Natural killer cell (primary cell): ENCODE measurements at regions not wholly inside any gene's neighbourhood (a gene's known extent, or its start where the extent isn't known, plus 50 kb on each side); places are given as distances from the start of the nearest gene placed in this dataset.

Experiments used
- ATAC-seq, 3 donors: fragments of 150-1000 bp in 2 of 3; fragments of 200-7000 bp in 1 of 3; cut with Tn5 transposase; 1 replicate in 1 of 3; 2 replicates in 2 of 3; pipeline ENCODE4 v1.10.0; 2021; ENCODE audit warnings: mild to moderate bottlenecking in 2 of 3, moderate library complexity in 2 of 3
- DNase-seq, 2 donors: peaks; one replicate each; pipeline versions ENCODE4 v3.0.0 to v3.0.0-alpha.2; 2013 to 2021; ENCODE audit warnings: mixed read lengths in 1 of 2
- H3K27ac ChIP-seq: one replicate; pipeline ENCODE4 v1.5.1; 2013; ENCODE audit warnings: mild to moderate bottlenecking, low read length
- H3K27me3 ChIP-seq: one replicate; pipeline ENCODE4 v1.6.1; 2013; ENCODE audit warnings: low read length; ENCODE audit not compliant: control insufficient read depth, insufficient read depth
- H3K36me3 ChIP-seq: one replicate; pipeline ENCODE4 v1.6.1; 2013; ENCODE audit warnings: low read length; ENCODE audit not compliant: control insufficient read depth, insufficient read depth
- H3K4me1 ChIP-seq: one replicate; pipeline ENCODE4 v1.6.1; 2013; ENCODE audit warnings: low read length; ENCODE audit not compliant: control insufficient read depth, insufficient read depth
- H3K4me3 ChIP-seq: one replicate; pipeline ENCODE4 v1.5.1; 2013; ENCODE audit warnings: low read length
- H3K9me3 ChIP-seq: one replicate; pipeline ENCODE4 v1.6.1; 2013; ENCODE audit warnings: low read length; ENCODE audit not compliant: control insufficient read depth, insufficient read depth
- H3K27ac Mint-ChIP-seq, 2 donors: one replicate each; pipeline ENCODE4 v1.8.0; 2022; ENCODE audit warnings: mild to moderate bottlenecking in 2 of 2, mixed read lengths in 2 of 2, moderate library complexity in 1 of 2
- H3K27me3 Mint-ChIP-seq, 2 donors: one replicate each; pipeline ENCODE4 v1.8.0; 2022; ENCODE audit warnings: low read depth in 2 of 2, mixed read lengths in 2 of 2
- H3K36me3 Mint-ChIP-seq: one replicate; pipeline ENCODE4 v1.8.0; 2022; ENCODE audit warnings: mixed read lengths
- H3K4me1 Mint-ChIP-seq, 2 donors: one replicate each; pipeline ENCODE4 v1.8.0; 2022; ENCODE audit warnings: mixed read lengths in 2 of 2
- H3K4me3 Mint-ChIP-seq: one replicate; pipeline ENCODE4 v1.8.0; 2022; ENCODE audit warnings: mild to moderate bottlenecking, moderate library complexity, mixed read lengths
- H3K9me3 Mint-ChIP-seq, 2 donors: one replicate each; pipeline ENCODE4 v1.8.0; 2022; ENCODE audit warnings: mixed read lengths in 2 of 2
- whole genome bisulfite sequencing: methylation state at CpG from one replicate; pipeline ENCODE4 v1.1.7; 2013; ENCODE audit warnings: missing lambda C conversion rate; ENCODE audit not compliant: insufficient coverage; 5-methylcytosine and 5-hydroxymethylcytosine counted together
- intact Hi-C: fragments of 100-400 bp; cut with micrococcal nuclease; formaldehyde crosslinking; loops from one replicate; pipeline ENCODE4 v1.14.2; 2022
- TF ChIP-seq, protein P1 (sequence below): fragments of 200-600 bp; IDR thresholded peaks from one replicate; pipeline ENCODE4 v1.8.0; 2022; ENCODE audit warnings: antibody characterized with exemption

DNA sequence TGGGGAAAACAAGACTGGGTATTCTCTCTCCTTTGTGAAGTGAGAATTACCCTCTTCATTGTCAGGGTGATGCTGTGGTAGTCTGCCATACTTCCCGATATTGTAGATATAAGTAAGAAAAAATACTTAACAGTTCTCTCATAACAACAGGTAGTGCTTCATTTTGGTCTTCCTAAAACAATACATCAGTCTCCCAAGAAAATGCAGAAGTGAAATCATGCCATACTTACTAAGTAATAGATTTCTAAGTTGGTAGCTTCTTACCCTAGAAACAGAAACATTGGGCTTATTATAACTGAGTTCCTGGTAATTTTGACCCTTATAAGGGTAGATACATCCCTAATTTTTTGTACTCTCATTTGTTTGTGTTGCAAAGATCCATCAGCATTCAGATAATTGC, 460.7 kb upstream of the DCC start:
- H3K4me1 Mint-ChIP-seq: no peaks in the 10 kb centered on the region
- intact Hi-C loops: no loop called here
- ATAC-seq: no peak
- TF ChIP-seq, protein P1, sequence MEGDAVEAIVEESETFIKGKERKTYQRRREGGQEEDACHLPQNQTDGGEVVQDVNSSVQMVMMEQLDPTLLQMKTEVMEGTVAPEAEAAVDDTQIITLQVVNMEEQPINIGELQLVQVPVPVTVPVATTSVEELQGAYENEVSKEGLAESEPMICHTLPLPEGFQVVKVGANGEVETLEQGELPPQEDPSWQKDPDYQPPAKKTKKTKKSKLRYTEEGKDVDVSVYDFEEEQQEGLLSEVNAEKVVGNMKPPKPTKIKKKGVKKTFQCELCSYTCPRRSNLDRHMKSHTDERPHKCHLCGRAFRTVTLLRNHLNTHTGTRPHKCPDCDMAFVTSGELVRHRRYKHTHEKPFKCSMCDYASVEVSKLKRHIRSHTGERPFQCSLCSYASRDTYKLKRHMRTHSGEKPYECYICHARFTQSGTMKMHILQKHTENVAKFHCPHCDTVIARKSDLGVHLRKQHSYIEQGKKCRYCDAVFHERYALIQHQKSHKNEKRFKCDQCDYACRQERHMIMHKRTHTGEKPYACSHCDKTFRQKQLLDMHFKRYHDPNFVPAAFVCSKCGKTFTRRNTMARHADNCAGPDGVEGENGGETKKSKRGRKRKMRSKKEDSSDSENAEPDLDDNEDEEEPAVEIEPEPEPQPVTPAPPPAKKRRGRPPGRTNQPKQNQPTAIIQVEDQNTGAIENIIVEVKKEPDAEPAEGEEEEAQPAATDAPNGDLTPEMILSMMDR: no peak
- H3K27ac ChIP-seq: no peak overlapping the region
- H3K27me3 ChIP-seq: no peaks in the 10 kb centered on the region
- H3K27ac Mint-ChIP-seq: no peak overlapping the region
- no peak overlapping the region for H3K4me3 ChIP-seq
- no peaks in the 10 kb centered on the region for H3K27me3 Mint-ChIP-seq
- peaks cover 9% of the 10 kb centered on the region for H3K9me3 ChIP-seq
- no CpG with 5 or more reads among the region's 1 CpG for WGBS
- no peaks in the 10 kb centered on the region for H3K4me1 ChIP-seq
- H3K9me3 Mint-ChIP-seq: peaks cover 4 to 9% of the 10 kb centered on the region in 2 donors
- H3K4me3 Mint-ChIP-seq: no peak overlapping the region
- no peak for DNase-seq
- H3K36me3 ChIP-seq: no peaks in the 10 kb centered on the region
- H3K36me3 Mint-ChIP-seq: peaks cover 8% of the 10 kb centered on the region

GRCh38 chr18:51881394-51881793, 458.6 kb upstream of the DCC start:
- no peaks in the 10 kb centered on the region for H3K27me3 ChIP-seq
- no peak overlapping the region for H3K4me3 ChIP-seq
- ATAC-seq (no peak), DNase-seq (no peak)
- Mint-ChIP-seq H3K4me1 (no peaks in the 10 kb centered on the region), H3K27me3 (no peaks in the 10 kb centered on the region), H3K9me3 (peaks cover 0 to 3% of the 10 kb centered on the region in 2 donors), H3K4me3 (no peak overlapping the region), H3K27ac (no peak overlapping the region), H3K36me3 (no peaks in the 10 kb centered on the region)
- 100% methylated on average over 1 of the region's 2 CpGs for WGBS
- H3K36me3 ChIP-seq: no peaks in the 10 kb centered on the region
- no peaks in the 10 kb centered on the region for H3K4me1 ChIP-seq
- intact Hi-C loops: loop anchor here (5.0 kb wide), 1 partner anchor 51 kb away; no protein-coding TSS in a partner anchor
- H3K9me3 ChIP-seq: peaks cover 5% of the 10 kb centered on the region
- TF ChIP-seq, protein P1: no peak
- H3K27ac ChIP-seq: no peak overlapping the region

DNA sequence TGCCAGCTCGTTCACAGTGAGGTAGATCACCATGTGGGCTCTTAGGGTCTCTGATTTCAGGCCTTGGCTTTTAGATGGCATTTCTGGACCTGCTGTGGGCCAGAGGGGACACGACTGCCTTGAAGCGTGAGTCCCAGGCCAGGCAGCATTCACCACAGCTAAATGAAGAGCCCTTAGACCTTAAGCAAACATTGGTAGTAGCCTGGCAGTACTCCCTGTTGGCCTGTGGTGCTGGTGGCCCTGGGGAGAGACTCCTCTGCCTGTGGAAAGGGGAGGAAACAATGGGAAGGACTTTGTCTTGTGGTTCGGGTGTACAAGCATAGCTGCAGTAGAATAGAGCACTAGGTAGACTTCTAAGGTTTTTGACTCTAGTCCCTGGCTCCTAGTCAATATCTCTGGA, 456.0 kb upstream of the DCC start:
- H3K36me3 ChIP-seq: no peaks in the 10 kb centered on the region
- no peak overlapping the region for H3K4me3 ChIP-seq
- Mint-ChIP-seq H3K4me3 (no peak overlapping the region), H3K36me3 (no peaks in the 10 kb centered on the region), H3K27ac (no peak overlapping the region), H3K4me1 (no peaks in the 10 kb centered on the region), H3K9me3 (peaks cover 0 to 3% of the 10 kb centered on the region in 2 donors), H3K27me3 (no peaks in the 10 kb centered on the region)
- TF ChIP-seq, protein P1: no peak
- no peak overlapping the region for H3K27ac ChIP-seq
- peaks cover 5% of the 10 kb centered on the region for H3K9me3 ChIP-seq
- no peaks in the 10 kb centered on the region for H3K27me3 ChIP-seq
- ATAC-seq: no peak
- H3K4me1 ChIP-seq: no peaks in the 10 kb centered on the region
- WGBS: 85% methylated on average over 4 of the region's 4 CpGs
- no peak for DNase-seq
- intact Hi-C loops: loop anchor here (5.0 kb wide), 1 partner anchor 48 kb away; no protein-coding TSS in a partner anchor

GRCh38 chr18:51890762-51891161, 449.2 kb upstream of the DCC start:
- Mint-ChIP-seq H3K4me1 (no peaks in the 10 kb centered on the region), H3K9me3 (peaks cover 5 to 12% of the 10 kb centered on the region in 2 donors), H3K27ac (no peak overlapping the region), H3K4me3 (no peak overlapping the region), H3K27me3 (no peaks in the 10 kb centered on the region), H3K36me3 (no peaks in the 10 kb centered on the region)
- TF ChIP-seq, protein P1: no peak
- Histone ChIP-seq H3K36me3 (no peaks in the 10 kb centered on the region), H3K9me3 (no peaks in the 10 kb centered on the region), H3K4me1 (no peaks in the 10 kb centered on the region), H3K4me3 (no peak overlapping the region), H3K27me3 (no peaks in the 10 kb centered on the region), H3K27ac (no peak overlapping the region)
- ATAC-seq (no peak), DNase-seq (no peak)
- 92% methylated on average over 3 of the region's 3 CpGs for WGBS
- intact Hi-C loops: no loop called here
